ENCODE measurements at regions not wholly inside any gene's neighbourhood (a gene's known extent, or its start where the extent isn't known, plus 50 kb on each side); places are given as distances from the start of the nearest gene placed in this dataset.

DNA sequence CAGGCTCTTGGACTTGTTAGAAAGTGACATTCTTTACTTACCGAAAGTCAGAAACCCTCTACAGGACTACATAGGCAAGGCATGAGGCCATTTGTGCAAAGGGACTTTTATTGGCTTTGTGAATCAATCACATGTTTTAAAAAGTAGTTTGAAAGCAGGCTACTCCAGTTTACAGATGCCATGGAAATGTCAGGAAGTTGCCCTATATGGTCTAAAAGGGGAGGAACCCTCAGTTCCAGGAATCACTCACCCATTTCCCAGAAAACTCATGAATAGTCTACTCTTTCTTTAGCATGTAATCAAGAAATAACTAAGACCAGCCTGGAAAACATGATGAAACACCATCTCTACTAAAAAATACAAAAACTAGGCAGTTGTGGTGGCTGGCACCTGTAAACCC, 51.0 kb upstream of the MKRN3 start:
- Histone ChIP-seq H3K4me1 (no peaks in the 10 kb centered on the region), H3K9me3 (no peaks in the 10 kb centered on the region), H3K27ac (no peak overlapping the region), H3K36me3 (no peaks in the 10 kb centered on the region), H3K4me3 (no peak overlapping the region), H3K27me3 (no peaks in the 10 kb centered on the region)
- no peak for DNase-seq
- TF ChIP-seq POLR2A (IDR thresholded peaks at IDR 0.05): no peak
- TF ChIP-seq, protein P1, sequence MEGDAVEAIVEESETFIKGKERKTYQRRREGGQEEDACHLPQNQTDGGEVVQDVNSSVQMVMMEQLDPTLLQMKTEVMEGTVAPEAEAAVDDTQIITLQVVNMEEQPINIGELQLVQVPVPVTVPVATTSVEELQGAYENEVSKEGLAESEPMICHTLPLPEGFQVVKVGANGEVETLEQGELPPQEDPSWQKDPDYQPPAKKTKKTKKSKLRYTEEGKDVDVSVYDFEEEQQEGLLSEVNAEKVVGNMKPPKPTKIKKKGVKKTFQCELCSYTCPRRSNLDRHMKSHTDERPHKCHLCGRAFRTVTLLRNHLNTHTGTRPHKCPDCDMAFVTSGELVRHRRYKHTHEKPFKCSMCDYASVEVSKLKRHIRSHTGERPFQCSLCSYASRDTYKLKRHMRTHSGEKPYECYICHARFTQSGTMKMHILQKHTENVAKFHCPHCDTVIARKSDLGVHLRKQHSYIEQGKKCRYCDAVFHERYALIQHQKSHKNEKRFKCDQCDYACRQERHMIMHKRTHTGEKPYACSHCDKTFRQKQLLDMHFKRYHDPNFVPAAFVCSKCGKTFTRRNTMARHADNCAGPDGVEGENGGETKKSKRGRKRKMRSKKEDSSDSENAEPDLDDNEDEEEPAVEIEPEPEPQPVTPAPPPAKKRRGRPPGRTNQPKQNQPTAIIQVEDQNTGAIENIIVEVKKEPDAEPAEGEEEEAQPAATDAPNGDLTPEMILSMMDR (IDR thresholded peaks at IDR 0.05): no peak

DNA sequence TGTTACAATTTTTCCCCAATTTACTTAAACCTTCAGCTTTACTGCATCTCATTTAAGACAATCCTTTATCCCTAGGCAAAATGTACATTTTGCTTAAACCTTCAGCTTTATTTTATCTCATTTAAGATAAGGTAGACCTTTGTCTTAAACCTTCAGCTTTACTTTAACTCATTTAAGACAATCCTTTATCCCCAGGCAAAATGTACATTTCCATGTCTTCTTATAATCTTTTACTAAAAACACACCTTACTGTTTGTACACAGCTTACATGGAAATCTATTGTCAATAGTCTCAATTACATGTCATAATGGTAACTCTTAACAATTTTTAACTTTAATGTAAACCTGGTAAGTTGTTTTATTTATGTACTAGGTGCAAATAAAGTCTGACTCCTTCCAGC, 58.7 kb upstream of the MKRN3 start:
- Histone ChIP-seq H3K36me3 (no peaks in the 10 kb centered on the region), H3K4me1 (no peaks in the 10 kb centered on the region), H3K27me3 (no peaks in the 10 kb centered on the region), H3K27ac (no peak overlapping the region), H3K4me3 (no peak overlapping the region), H3K9me3 (no peaks in the 10 kb centered on the region)
- no peak for TF ChIP-seq POLR2A (IDR thresholded peaks at IDR 0.05)
- TF ChIP-seq, protein P1 (IDR thresholded peaks at IDR 0.05): no peak
- no peak for DNase-seq

DNA sequence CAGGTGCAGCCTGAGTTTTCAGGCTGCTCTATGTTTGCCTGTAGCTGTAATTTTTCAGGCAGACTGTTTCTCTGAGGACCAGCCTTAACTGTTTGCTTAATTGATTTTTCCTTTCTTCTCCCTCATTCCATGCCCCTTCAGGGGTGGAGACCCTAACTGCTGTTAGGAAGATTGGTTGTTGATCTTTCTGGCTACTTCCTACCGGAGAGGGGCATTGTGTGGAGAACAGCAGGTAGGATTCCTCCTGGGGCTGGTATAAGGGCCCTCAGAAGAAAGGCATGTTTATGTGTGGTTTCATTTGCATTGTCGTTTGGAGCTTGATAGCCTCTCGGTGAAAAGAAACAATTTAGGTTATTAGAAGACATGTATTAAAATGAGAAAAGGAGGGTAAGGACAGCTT, 56.9 kb upstream of the GOLGA6L2 start:
- H3K27ac ChIP-seq: no peak overlapping the region
- no peak for TF ChIP-seq POLR2A (IDR thresholded peaks at IDR 0.05)
- TF ChIP-seq, protein P1 (IDR thresholded peaks at IDR 0.05): no peak
- no peak for DNase-seq
- no peaks in the 10 kb centered on the region for H3K27me3 ChIP-seq
- no peaks in the 10 kb centered on the region for H3K4me1 ChIP-seq
- H3K36me3 ChIP-seq: no peaks in the 10 kb centered on the region
- no peaks in the 10 kb centered on the region for H3K9me3 ChIP-seq
- no peak overlapping the region for H3K4me3 ChIP-seq

DNA sequence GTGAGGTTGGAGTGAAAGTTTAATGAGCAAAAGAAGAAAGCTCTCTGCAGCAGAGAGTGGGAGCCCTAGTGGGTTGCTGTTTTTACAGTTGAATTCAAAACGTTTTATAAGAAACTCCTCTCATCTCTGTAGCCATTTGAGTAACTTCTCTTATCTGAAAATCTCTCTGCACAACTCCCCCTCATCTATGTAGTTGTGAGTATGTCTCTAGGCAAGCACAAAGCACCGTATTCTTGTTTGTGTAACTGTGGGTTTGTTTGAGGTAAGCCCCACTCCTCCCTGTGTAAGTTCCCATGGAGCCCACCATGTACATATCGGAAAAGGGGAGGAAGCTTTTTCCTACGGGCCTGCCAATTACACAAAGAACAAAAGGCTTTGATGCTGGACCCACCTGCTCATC, 56.5 kb upstream of the GOLGA6L2 start:
- Histone ChIP-seq H3K9me3 (no peaks in the 10 kb centered on the region), H3K4me1 (no peaks in the 10 kb centered on the region), H3K4me3 (no peak overlapping the region), H3K27me3 (no peaks in the 10 kb centered on the region), H3K36me3 (no peaks in the 10 kb centered on the region), H3K27ac (no peak overlapping the region)
- TF ChIP-seq, protein P1 (IDR thresholded peaks at IDR 0.05): no peak
- TF ChIP-seq POLR2A (IDR thresholded peaks at IDR 0.05): no peak
- no peak for DNase-seq

DNA sequence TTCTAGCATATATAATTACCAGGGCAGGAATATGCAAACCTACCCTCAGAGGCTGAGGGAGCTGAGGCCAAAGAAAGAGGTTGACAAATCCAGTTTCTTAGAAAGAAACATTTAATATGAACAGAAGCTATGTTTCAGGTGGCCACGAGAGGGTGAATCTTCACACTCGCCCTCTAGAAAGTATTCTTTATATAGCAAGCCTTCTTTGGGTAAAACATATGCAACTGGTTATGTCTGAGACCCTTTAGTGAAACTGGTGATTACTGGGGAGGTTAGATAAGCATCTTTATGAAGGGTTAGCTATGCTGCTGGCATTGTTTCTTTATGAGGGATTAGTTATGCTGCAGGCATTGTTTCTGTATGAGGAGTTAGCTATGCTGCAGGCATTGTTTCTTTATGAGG, 50.7 kb upstream of the GOLGA6L2 start:
- no peak overlapping the region for H3K27ac ChIP-seq
- H3K9me3 ChIP-seq: no peaks in the 10 kb centered on the region
- no peak overlapping the region for H3K4me3 ChIP-seq
- H3K36me3 ChIP-seq: no peaks in the 10 kb centered on the region
- no peaks in the 10 kb centered on the region for H3K27me3 ChIP-seq
- no peak for DNase-seq
- TF ChIP-seq, protein P1 (IDR thresholded peaks at IDR 0.05): peak in 3 of 6 experiments; percentile 9 to 14 (median 12)
- TF ChIP-seq POLR2A (IDR thresholded peaks at IDR 0.05): no peak
- H3K4me1 ChIP-seq: no peaks in the 10 kb centered on the region
